ENCODE measurements at regions not wholly inside any gene's neighbourhood (a gene's known extent, or its start where the extent isn't known, plus 50 kb on each side); places are given as distances from the start of the nearest gene placed in this dataset.

DNA sequence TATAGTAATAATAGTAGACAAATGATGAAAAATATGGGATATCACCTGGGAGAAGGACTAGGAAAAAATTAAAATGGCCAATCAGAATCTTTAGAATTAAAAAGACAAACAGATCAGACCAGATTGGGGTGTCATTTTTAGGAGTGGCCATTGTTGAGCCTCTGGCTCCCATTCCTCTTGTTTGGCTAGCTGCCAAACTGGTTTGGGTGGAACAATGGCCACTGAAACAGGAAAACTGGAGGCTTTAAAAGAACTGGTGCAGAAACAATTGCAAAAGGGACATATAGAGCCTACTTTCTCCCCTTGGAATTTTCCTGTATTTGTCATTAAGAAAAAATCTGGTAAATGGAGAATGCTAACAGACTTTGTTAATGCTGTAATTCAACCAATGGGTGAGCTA, 294.8 kb upstream of the DKK2 start:
- Histone ChIP-seq H3K36me3 (ENCODE audit: control insufficient read depth in 2 of 3, insufficient read depth in 3 of 3, low read length in 3 of 3) (no peaks in the 10 kb centered on the region), H3K4me3 (ENCODE audit: low read length in 3 of 3) (no peak overlapping the region), H3K27me3 (ENCODE audit: control insufficient read depth, insufficient read depth, low read length) (no peaks in the 10 kb centered on the region), H3K9ac (ENCODE audit: low read length in 3 of 3) (no peak overlapping the region), H3K9me3 (ENCODE audit: control insufficient read depth in 2 of 3, insufficient read depth in 1 of 3, low read length in 3 of 3) (peaks cover 0 to 3% (median 0%) of the 10 kb centered on the region in 3 donors), H3K4me1 (ENCODE audit: control insufficient read depth in 2 of 3, insufficient read depth in 2 of 3, low read depth in 1 of 3, low read length in 3 of 3) (no peaks in the 10 kb centered on the region), H3K27ac (ENCODE audit: low read depth in 2 of 2, low read length in 2 of 2) (no peak overlapping the region)
- no peak for FAIRE-seq
- DNase-seq = no peak
- intact Hi-C loops (cut with DNase I) = no loop called here
- TF ChIP-seq, protein P1, sequence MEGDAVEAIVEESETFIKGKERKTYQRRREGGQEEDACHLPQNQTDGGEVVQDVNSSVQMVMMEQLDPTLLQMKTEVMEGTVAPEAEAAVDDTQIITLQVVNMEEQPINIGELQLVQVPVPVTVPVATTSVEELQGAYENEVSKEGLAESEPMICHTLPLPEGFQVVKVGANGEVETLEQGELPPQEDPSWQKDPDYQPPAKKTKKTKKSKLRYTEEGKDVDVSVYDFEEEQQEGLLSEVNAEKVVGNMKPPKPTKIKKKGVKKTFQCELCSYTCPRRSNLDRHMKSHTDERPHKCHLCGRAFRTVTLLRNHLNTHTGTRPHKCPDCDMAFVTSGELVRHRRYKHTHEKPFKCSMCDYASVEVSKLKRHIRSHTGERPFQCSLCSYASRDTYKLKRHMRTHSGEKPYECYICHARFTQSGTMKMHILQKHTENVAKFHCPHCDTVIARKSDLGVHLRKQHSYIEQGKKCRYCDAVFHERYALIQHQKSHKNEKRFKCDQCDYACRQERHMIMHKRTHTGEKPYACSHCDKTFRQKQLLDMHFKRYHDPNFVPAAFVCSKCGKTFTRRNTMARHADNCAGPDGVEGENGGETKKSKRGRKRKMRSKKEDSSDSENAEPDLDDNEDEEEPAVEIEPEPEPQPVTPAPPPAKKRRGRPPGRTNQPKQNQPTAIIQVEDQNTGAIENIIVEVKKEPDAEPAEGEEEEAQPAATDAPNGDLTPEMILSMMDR (IDR thresholded peaks at IDR 0.05; ENCODE audit: borderline replicate concordance, extremely low read depth, insufficient read depth) = no peak

DNA sequence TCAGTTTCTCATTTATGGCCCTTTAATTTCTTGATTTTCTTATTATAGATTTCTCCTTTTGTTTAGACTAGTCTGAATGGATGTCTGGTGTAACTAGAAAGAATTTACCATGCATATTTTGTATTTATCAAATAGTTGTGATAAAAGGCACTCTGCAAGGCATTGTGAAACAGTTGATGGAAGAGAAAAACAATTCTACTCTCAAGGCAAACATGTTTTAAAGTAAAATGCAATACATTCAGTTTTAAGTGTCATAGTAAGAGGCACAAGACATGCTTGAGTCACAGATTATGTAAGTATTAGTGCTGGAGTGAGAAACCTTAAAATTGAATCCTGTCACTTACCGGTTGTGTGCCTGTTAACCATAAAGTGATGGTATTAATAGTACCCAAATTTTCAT, 283.3 kb upstream of the DKK2 start:
- Histone ChIP-seq H3K9ac (ENCODE audit: low read length in 3 of 3) (no peak overlapping the region), H3K9me3 (ENCODE audit: control insufficient read depth in 2 of 3, insufficient read depth in 1 of 3, low read length in 3 of 3) (no peaks in the 10 kb centered on the region), H3K36me3 (ENCODE audit: control insufficient read depth in 2 of 3, insufficient read depth in 3 of 3, low read length in 3 of 3) (no peaks in the 10 kb centered on the region), H3K4me3 (ENCODE audit: low read length in 3 of 3) (no peak overlapping the region), H3K27me3 (ENCODE audit: control insufficient read depth, insufficient read depth, low read length) (no peaks in the 10 kb centered on the region), H3K4me1 (ENCODE audit: control insufficient read depth in 2 of 3, insufficient read depth in 2 of 3, low read depth in 1 of 3, low read length in 3 of 3) (no peaks in the 10 kb centered on the region), H3K27ac (ENCODE audit: low read depth in 2 of 2, low read length in 2 of 2) (no peak overlapping the region)
- DNase-seq = no peak
- TF ChIP-seq, protein P1 (IDR thresholded peaks at IDR 0.05; ENCODE audit: borderline replicate concordance, extremely low read depth, insufficient read depth) = no peak
- intact Hi-C loops (cut with DNase I) = no loop called here
- no peak for FAIRE-seq

DNA sequence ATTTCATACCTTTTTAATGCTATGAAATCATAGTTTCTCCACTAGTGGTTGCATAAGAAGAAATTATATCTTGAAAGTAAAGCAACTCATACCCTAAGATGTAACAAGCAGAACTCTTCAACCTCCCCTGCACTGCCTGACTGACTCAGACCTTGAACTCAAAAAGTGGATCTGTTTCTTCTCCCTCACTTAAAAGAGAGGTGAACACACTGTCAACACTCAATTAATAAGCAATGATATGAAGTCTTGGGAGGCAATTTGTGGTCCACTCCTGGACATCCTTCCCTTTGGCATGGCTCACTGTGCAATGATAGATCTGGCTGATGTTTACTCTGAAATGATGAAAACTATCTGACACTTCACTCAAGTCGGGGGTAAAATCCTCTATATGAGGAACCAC, 282.0 kb upstream of the DKK2 start:
- intact Hi-C loops (cut with DNase I) = no loop called here
- no peak overlapping the region for H3K9ac ChIP-seq (ENCODE audit: low read length in 3 of 3)
- no peaks in the 10 kb centered on the region for H3K4me1 ChIP-seq (ENCODE audit: control insufficient read depth in 2 of 3, insufficient read depth in 2 of 3, low read depth in 1 of 3, low read length in 3 of 3)
- TF ChIP-seq, protein P1 (IDR thresholded peaks at IDR 0.05; ENCODE audit: borderline replicate concordance, extremely low read depth, insufficient read depth) = no peak
- FAIRE-seq (no peak), DNase-seq (no peak)
- H3K36me3 ChIP-seq (ENCODE audit: control insufficient read depth in 2 of 3, insufficient read depth in 3 of 3, low read length in 3 of 3) = no peaks in the 10 kb centered on the region
- no peak overlapping the region for H3K4me3 ChIP-seq (ENCODE audit: low read length in 3 of 3)
- H3K27me3 ChIP-seq (ENCODE audit: control insufficient read depth, insufficient read depth, low read length) = no peaks in the 10 kb centered on the region
- H3K9me3 ChIP-seq (ENCODE audit: control insufficient read depth in 2 of 3, insufficient read depth in 1 of 3, low read length in 3 of 3) = no peaks in the 10 kb centered on the region
- H3K27ac ChIP-seq (ENCODE audit: low read depth in 2 of 2, low read length in 2 of 2) = no peak overlapping the region

DNA sequence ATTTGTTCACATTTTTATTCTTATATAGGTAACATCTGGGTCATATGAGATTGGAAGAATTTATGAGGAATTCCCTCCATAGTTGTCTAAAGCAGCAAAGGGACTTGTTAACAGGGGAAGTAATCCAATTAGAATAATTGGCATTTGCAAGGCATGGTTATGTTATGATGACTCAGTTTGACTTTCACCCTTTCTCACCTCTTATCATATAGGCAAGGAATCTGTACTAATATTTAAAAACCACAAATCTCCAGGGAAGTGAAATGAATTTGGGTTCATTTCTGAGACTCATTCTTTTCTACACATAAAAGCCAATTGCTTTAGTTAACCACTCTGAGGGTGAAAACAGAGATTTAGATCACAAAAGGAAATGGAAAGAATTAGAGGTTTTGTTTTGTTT, 281.5 kb upstream of the DKK2 start:
- FAIRE-seq = no peak

More for the DNA sequence above, 281.5 kb upstream of the DKK2 start:
- Histone ChIP-seq H3K36me3 (ENCODE audit: control insufficient read depth in 2 of 3, insufficient read depth in 3 of 3, low read length in 3 of 3) (no peaks in the 10 kb centered on the region), H3K4me1 (ENCODE audit: control insufficient read depth in 2 of 3, insufficient read depth in 2 of 3, low read depth in 1 of 3, low read length in 3 of 3) (no peaks in the 10 kb centered on the region), H3K9me3 (ENCODE audit: control insufficient read depth in 2 of 3, insufficient read depth in 1 of 3, low read length in 3 of 3) (no peaks in the 10 kb centered on the region), H3K27me3 (ENCODE audit: control insufficient read depth, insufficient read depth, low read length) (no peaks in the 10 kb centered on the region), H3K4me3 (ENCODE audit: low read length in 3 of 3) (no peak overlapping the region), H3K27ac (ENCODE audit: low read depth in 2 of 2, low read length in 2 of 2) (no peak overlapping the region), H3K9ac (ENCODE audit: low read length in 3 of 3) (no peak overlapping the region)
- no peak for DNase-seq
- TF ChIP-seq, protein P1 (IDR thresholded peaks at IDR 0.05; ENCODE audit: borderline replicate concordance, extremely low read depth, insufficient read depth) = no peak
- intact Hi-C loops (cut with DNase I) = no loop called here

Data from kidney (tissue), 13 donors.